HG03103 (cell line): ENCODE measurements at regions not wholly inside any gene's neighbourhood (a gene's known extent, or its start where the extent isn't known, plus 50 kb on each side); places are given as distances from the start of the nearest gene placed in this dataset.

Experiments used
- ATAC-seq: cut with Tn5 transposase; IDR thresholded peaks from one replicate; pipeline ENCODE4 v1.9.1; 2021; ENCODE audit warnings: low read depth; ENCODE audit not compliant: unreplicated experiment

DNA sequence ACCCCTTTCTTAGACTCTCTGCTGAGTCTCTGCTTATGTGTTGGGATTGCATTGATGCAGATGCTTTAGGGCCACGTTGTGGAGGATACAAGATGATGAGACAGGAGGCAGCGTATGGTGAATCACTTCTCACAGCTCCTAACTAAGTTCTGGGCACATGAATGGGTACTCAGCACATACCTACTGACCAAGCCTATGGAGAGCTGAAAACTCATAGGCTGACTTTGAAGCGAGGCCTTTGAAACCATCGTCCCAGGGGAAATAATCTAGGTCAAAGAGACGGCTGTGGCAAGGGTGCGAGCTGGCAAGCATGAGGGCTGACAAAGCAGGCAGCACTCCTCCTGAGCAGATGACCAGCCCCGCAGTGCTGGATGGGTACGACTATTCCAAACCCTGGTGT, 180.2 kb upstream of the TNP1 start:
- ATAC-seq = no peak

DNA sequence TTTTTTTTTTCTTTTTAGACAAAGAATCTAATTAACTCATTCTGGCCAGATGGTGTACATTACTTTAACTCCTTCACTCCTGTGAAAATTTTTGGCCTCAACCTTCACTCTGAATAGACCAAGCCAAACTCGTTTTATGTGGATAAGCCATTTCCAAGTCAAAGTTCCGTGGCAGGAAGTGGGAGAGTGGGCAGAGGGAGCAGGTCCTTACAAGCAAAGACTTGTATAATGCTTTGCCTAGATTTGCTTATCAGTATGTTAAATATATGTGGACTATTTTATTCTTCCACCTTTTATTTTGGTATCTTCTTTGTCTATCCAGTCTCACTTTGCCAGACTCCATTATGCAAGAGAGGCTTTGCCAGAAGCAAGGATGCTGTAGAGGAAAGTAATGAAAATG, 178.1 kb upstream of the TNP1 start:
- ATAC-seq = no peak

- ATAC-seq = no peak
Measured at GRCh38 chr2:217037353-217037752, 177.5 kb upstream of the TNP1 start.

DNA sequence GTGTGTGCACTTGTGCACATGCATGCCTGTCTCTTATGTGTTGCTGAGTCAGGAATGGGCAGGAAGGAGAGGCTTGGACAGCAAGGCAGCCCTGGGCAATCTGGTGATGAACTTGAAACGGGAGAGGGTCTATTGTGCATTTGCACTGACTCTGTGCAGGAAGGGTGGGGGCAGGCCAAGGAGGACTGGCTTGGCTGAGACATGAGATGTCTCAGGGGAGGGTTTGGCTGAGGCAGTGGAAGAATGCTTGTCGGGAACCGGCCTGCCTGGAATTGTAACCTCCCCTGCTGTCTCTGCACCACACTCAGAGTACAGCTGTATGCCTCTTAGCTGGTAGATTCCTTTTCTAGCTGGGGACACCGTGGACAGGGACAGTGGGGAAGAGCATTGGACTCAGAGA, 176.1 kb upstream of the TNP1 start:
- ATAC-seq = no peak

DNA sequence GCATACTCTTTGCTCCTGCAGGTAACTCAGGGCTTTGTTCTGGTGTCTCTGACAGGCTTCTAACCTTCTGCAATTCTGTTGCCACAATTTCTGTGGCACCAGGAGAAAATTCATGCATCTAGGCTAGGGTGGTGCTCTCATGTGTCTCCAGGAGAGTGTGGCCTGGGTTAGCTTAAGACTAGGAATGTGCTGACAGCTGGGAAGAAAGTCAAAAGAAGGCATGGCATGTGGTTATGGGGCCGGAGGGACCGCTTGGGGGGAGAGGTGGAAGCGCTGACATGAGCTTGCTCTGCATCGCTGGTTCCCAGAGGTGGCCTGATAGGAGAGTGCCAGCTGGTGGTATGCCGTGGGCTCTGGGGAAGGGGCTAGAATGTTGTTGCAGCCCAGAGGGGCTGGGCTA, 173.3 kb upstream of the TNP1 start:
- ATAC-seq = no peak

- ATAC-seq = no peak
Measured at GRCh38 chr2:217031445-217031844, 171.6 kb upstream of the TNP1 start.

DNA sequence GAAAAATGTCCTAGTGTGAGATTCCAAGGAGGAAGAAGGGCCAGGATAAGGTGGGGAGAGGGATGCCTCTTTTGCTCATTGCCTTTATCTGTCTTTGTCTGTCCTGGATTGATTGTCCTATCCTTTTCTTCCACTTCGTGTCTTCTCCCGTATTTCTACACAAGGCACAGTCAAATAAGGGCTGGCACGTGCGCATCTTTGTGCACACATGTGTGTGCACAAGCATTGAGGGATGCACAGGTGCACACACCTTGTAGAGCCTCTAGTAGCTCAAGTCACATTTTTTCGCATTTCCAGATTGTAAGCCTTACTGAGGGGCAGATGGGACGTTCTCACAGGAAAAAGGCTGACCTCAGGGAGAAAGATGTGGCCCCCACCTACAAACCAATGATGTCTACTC, 170.2 kb upstream of the TNP1 start:
- ATAC-seq = no peak

GRCh38 chr2:217028128-217028527, 168.3 kb upstream of the TNP1 start:
- ATAC-seq = no peak

DNA sequence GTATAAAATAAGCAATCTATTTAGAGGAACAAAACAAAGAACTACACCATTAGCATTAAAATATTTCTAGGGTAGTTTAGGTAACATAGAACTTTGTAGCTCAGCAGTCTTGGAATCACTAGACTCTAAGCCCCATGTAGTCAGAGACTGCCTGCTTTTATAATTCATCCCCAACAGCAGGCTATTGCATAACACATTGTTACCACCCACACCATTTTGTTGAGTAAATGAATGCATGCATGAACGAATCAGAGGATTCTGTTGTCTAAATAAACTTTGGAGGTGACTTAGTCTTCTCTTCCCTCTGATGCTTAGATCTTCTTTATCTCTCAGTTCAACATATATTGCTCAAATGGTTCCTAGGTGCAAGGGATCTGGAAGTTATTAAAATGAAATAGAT, 167.6 kb upstream of the TNP1 start:
- ATAC-seq = no peak

GRCh38 chr2:217026569-217026968, 166.7 kb upstream of the TNP1 start:
- no peak for ATAC-seq

DNA sequence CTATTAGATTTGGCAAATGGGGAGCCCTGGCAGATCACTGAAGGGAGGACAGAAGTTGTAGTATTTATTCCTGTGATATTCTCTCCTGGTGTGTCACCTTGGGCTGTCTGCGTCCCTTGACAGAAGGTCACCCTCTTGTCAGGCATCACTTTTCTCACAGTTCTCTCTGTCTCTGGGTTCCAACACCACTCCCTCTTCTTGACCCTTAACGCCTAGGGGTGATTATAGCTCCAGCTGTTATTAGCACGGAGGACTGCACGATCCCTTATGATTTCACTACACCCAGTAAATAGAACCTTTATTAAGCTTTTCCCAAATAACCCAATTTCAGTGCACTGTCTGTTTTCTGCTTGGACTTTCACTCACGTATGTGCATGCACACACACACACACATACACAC, 166.3 kb upstream of the TNP1 start:
- no peak for ATAC-seq

DNA sequence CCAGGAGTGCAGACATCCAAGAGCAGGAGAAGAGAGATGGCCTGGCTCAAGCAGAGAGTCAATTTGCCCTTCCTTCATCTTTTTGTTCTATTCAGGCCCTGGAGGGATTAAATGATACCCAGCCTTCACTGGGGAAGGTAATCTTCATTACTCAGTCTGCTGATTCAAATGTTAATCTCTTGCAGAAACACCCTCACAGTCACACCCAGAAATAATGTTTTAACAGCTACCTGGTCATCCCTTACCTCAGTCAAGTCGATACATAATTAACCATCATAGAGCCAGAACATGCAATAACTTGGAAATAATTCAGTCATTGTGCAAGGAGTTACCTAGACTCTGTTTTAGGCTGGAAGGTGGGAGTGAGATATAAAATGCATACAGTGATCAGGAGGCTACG, 163.7 kb upstream of the TNP1 start:
- ATAC-seq = no peak

- ATAC-seq = no peak
Measured at GRCh38 chr2:217017456-217018252, 157.8 kb upstream of the TNP1 start.

DNA sequence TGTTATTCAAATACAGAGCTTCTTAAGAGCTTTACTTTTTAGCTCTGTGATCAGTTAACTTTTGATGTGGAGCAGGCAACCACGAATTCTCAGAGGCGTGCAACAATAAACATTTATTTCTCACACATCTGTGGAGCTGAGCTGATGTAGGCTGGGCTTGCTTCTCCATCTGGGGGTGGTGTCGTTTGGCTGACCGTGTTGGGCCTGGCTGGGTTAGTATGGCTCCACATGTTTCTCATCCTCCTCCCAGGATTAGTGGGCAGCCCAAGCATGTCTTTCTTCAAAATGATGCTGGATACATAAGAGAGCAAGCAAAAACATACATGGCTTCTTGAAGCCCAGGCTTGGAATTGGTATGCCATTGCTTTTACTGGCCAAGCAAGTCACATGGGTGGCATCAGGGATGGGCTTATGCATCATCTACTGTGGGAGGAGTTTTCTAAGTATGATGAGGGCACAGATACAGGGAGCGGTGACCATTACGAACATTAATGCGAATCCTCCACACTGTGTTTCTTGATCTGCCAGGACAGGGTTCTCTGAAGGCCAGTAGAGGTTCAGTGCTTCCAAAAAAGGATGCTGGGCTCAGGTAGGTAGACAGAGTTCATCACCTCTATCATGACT, 157.0 kb upstream of the TNP1 start:
- no peak for ATAC-seq

GRCh38 chr2:217014328-217015105, 154.7 kb upstream of the TNP1 start:
- ATAC-seq = no peak

DNA sequence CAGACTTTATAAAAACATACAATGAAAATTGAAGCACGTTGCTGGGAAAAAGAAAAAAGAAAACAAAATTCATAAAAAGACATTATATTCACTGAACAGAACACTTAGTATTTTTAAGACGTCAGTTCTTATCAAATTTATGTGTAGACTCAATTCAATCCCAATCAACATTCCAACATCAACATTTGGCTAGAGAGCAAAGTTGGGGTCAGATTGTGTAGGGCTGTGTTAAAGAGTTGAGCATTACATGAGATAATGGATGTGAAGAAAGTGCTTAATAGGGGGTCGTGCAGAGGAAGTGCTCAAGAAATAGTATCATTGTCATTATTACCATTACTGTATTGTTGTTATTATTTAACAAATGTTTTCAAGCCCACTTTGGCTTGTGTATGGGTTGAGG, 154.1 kb upstream of the TNP1 start:
- no peak for ATAC-seq

DNA sequence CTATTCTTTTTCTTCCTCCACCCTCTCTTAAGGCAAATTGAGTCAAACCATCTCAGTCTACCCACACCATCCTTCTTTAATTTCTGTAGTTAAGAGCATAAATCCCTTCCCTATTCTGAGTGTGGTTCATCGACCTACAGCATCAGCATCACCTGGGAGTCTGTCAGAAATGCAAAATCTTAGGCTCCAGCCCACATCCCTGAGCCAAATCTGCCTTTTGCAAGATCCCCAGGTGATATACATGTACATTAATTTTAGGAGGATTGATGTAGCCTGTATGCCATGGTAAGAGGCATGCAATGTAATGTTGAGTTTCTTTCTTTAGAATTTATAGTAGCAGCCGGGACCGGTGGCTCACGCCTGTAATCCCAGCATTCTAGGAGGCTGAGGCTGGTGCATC, 151.7 kb upstream of the TNP1 start:
- ATAC-seq = no peak

- no peak for ATAC-seq
Measured at GRCh38 chr2:217010173-217010572, 150.3 kb upstream of the TNP1 start.

DNA sequence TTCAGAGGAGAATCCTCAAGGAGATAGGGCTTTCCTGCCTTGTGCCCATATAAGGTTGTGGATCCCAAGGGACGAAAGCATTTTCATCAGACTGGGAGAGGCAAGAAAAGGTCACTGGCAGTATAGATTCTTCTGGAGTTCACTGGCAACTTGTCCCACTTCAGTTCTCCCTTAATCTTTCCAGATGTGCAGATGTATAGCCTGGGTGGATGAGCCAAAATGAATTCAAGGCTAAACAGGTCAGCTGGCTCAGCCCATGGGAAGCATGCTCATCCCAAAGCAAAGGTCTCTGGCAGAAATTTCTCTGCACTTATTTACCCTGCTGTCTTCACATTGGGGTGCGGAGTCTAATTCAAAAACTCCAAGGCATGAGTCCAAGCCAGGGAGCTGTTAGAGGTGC, 148.9 kb upstream of the TNP1 start:
- no peak for ATAC-seq

DNA sequence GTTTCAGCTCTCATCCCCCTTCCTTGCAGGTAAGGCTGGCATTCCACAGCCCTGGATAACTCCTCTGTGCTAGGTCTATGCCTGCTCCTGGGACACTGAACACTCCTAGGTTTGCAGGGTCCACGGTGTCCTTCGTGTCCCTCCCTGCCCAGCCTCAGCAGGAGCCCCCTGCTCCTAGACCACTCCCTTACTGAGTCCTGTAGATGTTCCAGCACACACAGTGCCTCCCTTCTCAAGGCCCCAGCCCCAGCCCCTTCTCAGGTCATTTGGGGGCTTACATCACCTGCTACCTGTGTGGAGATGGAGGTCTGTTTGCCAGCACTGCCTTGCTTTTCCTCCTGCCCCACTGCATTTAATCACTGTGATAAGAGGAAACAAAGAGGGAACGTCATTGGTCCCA, 146.4 kb upstream of the TNP1 start:
- no peak for ATAC-seq

DNA sequence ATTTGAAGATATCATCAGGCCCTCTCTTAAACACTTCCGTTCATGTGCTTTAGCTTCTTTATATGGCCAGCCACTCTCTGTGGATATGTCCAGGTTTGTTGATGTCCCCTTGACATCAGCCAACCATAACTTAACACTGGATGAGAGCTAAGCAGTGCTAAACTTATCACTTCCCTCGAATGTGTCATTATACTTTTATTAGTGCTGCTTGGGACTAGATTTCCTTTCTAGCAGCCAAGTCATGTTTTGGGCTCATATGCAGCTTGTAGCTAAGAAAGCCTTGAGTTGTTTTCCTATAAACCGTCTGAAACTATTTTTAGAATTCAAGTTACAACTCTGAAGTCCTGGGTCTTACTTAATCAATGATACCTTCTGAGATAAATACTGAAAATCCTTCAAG, 144.8 kb upstream of the TNP1 start:
- no peak for ATAC-seq

- no peak for ATAC-seq
Measured at GRCh38 chr2:217001740-217002139, 141.9 kb upstream of the TNP1 start.
